Natural killer cell (primary cell): ENCODE measurements at regions not wholly inside any gene's neighbourhood (a gene's known extent, or its start where the extent isn't known, plus 50 kb on each side); places are given as distances from the start of the nearest gene placed in this dataset.

Experiments
- ATAC-seq, 3 donors: fragments of 150-1000 bp in 2 of 3; fragments of 200-7000 bp in 1 of 3; cut with Tn5 transposase; 1 replicate in 1 of 3; 2 replicates in 2 of 3; pipeline ENCODE4 v1.10.0; 2021; ENCODE audit warnings: mild to moderate bottlenecking in 2 of 3, moderate library complexity in 2 of 3
- DNase-seq, 2 donors: peaks; one replicate each; pipeline versions ENCODE4 v3.0.0 to v3.0.0-alpha.2; 2013 to 2021; ENCODE audit warnings: mixed read lengths in 1 of 2
- H3K27ac ChIP-seq: one replicate; pipeline ENCODE4 v1.5.1; 2013; ENCODE audit warnings: mild to moderate bottlenecking, low read length
- H3K27me3 ChIP-seq: one replicate; pipeline ENCODE4 v1.6.1; 2013; ENCODE audit warnings: low read length; ENCODE audit not compliant: control insufficient read depth, insufficient read depth
- H3K36me3 ChIP-seq: one replicate; pipeline ENCODE4 v1.6.1; 2013; ENCODE audit warnings: low read length; ENCODE audit not compliant: control insufficient read depth, insufficient read depth
- H3K4me1 ChIP-seq: one replicate; pipeline ENCODE4 v1.6.1; 2013; ENCODE audit warnings: low read length; ENCODE audit not compliant: control insufficient read depth, insufficient read depth
- H3K4me3 ChIP-seq: one replicate; pipeline ENCODE4 v1.5.1; 2013; ENCODE audit warnings: low read length
- H3K9me3 ChIP-seq: one replicate; pipeline ENCODE4 v1.6.1; 2013; ENCODE audit warnings: low read length; ENCODE audit not compliant: control insufficient read depth, insufficient read depth
- H3K27ac Mint-ChIP-seq, 2 donors: one replicate each; pipeline ENCODE4 v1.8.0; 2022; ENCODE audit warnings: mild to moderate bottlenecking in 2 of 2, mixed read lengths in 2 of 2, moderate library complexity in 1 of 2
- H3K27me3 Mint-ChIP-seq, 2 donors: one replicate each; pipeline ENCODE4 v1.8.0; 2022; ENCODE audit warnings: low read depth in 2 of 2, mixed read lengths in 2 of 2
- H3K36me3 Mint-ChIP-seq: one replicate; pipeline ENCODE4 v1.8.0; 2022; ENCODE audit warnings: mixed read lengths
- H3K4me1 Mint-ChIP-seq, 2 donors: one replicate each; pipeline ENCODE4 v1.8.0; 2022; ENCODE audit warnings: mixed read lengths in 2 of 2
- H3K4me3 Mint-ChIP-seq: one replicate; pipeline ENCODE4 v1.8.0; 2022; ENCODE audit warnings: mild to moderate bottlenecking, moderate library complexity, mixed read lengths
- H3K9me3 Mint-ChIP-seq, 2 donors: one replicate each; pipeline ENCODE4 v1.8.0; 2022; ENCODE audit warnings: mixed read lengths in 2 of 2
- WGBS: methylation state at CpG from one replicate; pipeline ENCODE4 v1.1.7; 2013; ENCODE audit warnings: missing lambda C conversion rate; ENCODE audit not compliant: insufficient coverage; 5-methylcytosine and 5-hydroxymethylcytosine counted together
- intact Hi-C: fragments of 100-400 bp; cut with micrococcal nuclease; formaldehyde crosslinking; loops from one replicate; pipeline ENCODE4 v1.14.2; 2022
- TF ChIP-seq, protein P1 (sequence below): fragments of 200-600 bp; IDR thresholded peaks from one replicate; pipeline ENCODE4 v1.8.0; 2022; ENCODE audit warnings: antibody characterized with exemption

DNA sequence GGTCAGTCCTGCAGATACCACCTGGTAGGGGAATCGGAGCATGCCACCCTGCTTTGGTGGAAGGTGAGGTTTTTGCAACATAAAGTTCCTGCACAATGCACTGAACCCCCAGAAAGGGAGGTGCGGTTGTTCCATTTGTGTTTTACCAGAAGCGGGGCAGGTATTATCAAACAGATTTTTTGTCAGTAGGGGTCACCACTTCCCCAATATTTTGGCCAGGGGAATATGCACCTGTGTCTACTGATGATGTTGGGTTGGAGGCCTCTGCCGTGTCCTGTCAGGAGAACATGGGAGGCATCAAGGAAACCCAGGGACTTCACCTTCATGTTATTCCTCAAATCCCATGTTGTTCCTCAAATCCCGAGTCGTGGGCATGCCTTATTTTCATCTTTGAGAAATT, 438.7 kb downstream of the NTRK2 start:
- no peaks in the 10 kb centered on the region for H3K36me3 ChIP-seq
- no peaks in the 10 kb centered on the region for H3K4me1 ChIP-seq
- intact Hi-C loops = no loop called here
- H3K9me3 ChIP-seq = no peaks in the 10 kb centered on the region
- TF ChIP-seq, protein P1, sequence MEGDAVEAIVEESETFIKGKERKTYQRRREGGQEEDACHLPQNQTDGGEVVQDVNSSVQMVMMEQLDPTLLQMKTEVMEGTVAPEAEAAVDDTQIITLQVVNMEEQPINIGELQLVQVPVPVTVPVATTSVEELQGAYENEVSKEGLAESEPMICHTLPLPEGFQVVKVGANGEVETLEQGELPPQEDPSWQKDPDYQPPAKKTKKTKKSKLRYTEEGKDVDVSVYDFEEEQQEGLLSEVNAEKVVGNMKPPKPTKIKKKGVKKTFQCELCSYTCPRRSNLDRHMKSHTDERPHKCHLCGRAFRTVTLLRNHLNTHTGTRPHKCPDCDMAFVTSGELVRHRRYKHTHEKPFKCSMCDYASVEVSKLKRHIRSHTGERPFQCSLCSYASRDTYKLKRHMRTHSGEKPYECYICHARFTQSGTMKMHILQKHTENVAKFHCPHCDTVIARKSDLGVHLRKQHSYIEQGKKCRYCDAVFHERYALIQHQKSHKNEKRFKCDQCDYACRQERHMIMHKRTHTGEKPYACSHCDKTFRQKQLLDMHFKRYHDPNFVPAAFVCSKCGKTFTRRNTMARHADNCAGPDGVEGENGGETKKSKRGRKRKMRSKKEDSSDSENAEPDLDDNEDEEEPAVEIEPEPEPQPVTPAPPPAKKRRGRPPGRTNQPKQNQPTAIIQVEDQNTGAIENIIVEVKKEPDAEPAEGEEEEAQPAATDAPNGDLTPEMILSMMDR = no peak
- Mint-ChIP-seq H3K27me3 (peaks cover 20 to 50% of the 10 kb centered on the region in 2 donors), H3K9me3 (no peaks in the 10 kb centered on the region), H3K27ac (no peak overlapping the region), H3K4me1 (no peaks in the 10 kb centered on the region), H3K4me3 (no peak overlapping the region), H3K36me3 (no peaks in the 10 kb centered on the region)
- H3K27ac ChIP-seq = no peak overlapping the region
- ATAC-seq (no peak), DNase-seq (no peak)
- 92% methylated on average over 6 of the region's 6 CpGs for WGBS
- H3K27me3 ChIP-seq = peaks cover 5% of the 10 kb centered on the region
- H3K4me3 ChIP-seq = no peak overlapping the region

DNA sequence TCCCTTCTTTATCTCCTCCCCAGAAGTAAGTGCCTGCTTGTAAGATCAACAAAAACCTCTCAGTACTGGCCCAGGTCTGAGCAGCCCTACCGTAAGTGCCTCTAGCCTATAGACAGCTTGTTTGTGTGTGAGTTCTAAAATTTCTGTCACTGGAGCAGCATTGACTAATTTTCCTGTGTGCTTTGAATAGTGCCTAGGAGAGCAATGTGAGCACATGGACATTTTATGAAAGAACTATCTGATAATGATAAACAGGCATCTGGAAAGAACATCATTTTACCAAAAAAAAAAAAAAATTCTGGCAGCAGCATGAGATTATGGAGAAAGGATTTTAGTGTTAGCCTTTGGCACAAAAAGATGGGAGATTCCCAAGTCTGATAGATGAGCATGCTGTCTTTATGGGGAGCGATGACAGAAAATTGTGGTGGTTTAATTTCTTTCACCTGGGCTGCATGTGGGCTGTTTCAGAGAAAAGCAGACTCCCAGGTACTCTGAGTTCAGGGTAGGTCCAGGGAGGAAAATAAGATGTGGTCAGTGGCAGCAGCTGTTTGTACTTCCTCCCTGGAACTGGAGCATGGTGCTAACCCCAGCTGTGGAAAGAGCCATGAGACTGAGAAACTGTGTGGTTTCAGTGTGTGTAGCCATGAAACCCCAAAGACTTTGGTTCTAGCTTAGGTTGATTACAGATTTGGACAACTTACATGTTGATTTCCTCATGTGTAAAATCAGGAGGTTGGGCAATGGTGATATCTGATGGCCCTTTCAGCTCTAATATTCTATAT, 419.9 kb downstream of the NTRK2 start:
- Mint-ChIP-seq H3K4me1 (no peaks in the 10 kb centered on the region), H3K9me3 (no peaks in the 10 kb centered on the region), H3K36me3 (no peaks in the 10 kb centered on the region), H3K4me3 (no peak overlapping the region), H3K27me3 (peaks cover 4 to 11% of the 10 kb centered on the region in 2 donors), H3K27ac (no peak overlapping the region)
- no peak overlapping the region for H3K4me3 ChIP-seq
- H3K9me3 ChIP-seq = no peaks in the 10 kb centered on the region
- no peak overlapping the region for H3K27ac ChIP-seq
- intact Hi-C loops = no loop called here
- no peak for DNase-seq
- no peak for ATAC-seq
- TF ChIP-seq, protein P1 = no peak
- WGBS = 83% methylated on average over 2 of the region's 2 CpGs
- peaks cover 2% of the 10 kb centered on the region for H3K27me3 ChIP-seq
- H3K36me3 ChIP-seq = no peaks in the 10 kb centered on the region
- no peaks in the 10 kb centered on the region for H3K4me1 ChIP-seq

DNA sequence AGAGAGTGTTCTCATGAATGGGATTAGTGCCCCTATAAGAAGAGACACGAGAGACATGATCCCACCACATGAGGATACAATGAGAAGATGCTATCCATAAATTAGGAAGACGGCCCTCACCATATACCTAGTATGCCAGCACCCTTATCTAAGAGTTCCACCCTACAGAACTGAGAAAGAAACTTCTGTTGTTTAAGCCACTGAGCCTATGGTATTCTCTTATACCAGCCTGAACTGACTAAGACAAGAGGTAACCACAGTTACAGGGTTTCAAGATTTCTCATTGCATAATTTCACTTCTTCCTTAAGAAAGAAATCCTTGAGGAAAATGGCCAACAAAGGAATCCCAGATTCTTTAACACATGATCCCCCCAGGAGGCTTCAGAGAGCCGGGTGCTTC, 412.4 kb downstream of the NTRK2 start:
- WGBS = 95% methylated on average over 2 of the region's 3 CpGs
- Histone ChIP-seq H3K27ac (no peak overlapping the region), H3K9me3 (no peaks in the 10 kb centered on the region), H3K36me3 (no peaks in the 10 kb centered on the region), H3K27me3 (no peaks in the 10 kb centered on the region), H3K4me1 (no peaks in the 10 kb centered on the region), H3K4me3 (no peak overlapping the region)
- Mint-ChIP-seq H3K36me3 (no peaks in the 10 kb centered on the region), H3K27me3 (peaks cover 5 to 28% of the 10 kb centered on the region in 2 donors), H3K4me1 (no peaks in the 10 kb centered on the region), H3K4me3 (no peak overlapping the region), H3K9me3 (no peaks in the 10 kb centered on the region), H3K27ac (no peak overlapping the region)
- ATAC-seq (no peak), DNase-seq (no peak)
- intact Hi-C loops = no loop called here
- TF ChIP-seq, protein P1 = no peak

DNA sequence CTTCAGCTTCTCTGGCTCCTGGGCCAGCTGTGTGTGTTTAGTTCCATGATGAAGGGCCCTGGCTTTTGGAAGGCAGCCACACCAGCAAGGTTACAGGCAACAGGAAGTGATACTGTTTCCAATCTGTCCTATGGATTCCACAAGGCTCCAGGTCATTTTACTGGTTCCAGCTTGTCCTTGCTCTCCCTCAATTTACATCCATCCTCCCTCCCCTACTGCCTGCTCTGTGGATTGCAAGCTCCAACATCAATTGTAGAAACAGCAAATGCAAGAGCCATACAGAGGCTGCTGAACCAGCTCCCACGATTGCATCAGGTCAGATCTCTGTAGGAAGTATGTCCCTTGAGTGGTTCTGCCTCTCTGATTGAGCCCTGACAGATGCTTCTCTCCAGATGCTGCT, 409.8 kb downstream of the NTRK2 start:
- intact Hi-C loops = no loop called here
- DNase-seq (no peak), ATAC-seq (no peak)
- H3K27ac Mint-ChIP-seq = no peak overlapping the region
- H3K36me3 Mint-ChIP-seq = no peaks in the 10 kb centered on the region
- Histone ChIP-seq H3K9me3 (no peaks in the 10 kb centered on the region), H3K36me3 (no peaks in the 10 kb centered on the region), H3K27me3 (no peaks in the 10 kb centered on the region), H3K4me1 (no peaks in the 10 kb centered on the region), H3K4me3 (no peak overlapping the region), H3K27ac (no peak overlapping the region)
- 58% methylated on average over 1 of the region's 1 CpG for WGBS
- no peaks in the 10 kb centered on the region for H3K4me1 Mint-ChIP-seq
- TF ChIP-seq, protein P1 = no peak
- peaks cover 0 to 3% of the 10 kb centered on the region in 2 donors for H3K9me3 Mint-ChIP-seq
- peaks cover 9 to 22% of the 10 kb centered on the region in 2 donors for H3K27me3 Mint-ChIP-seq
- no peak overlapping the region for H3K4me3 Mint-ChIP-seq
